K562 (cell line): ENCODE measurements at regions not wholly inside any gene's neighbourhood (a gene's known extent, or its start where the extent isn't known, plus 50 kb on each side); places are given as distances from the start of the nearest gene placed in this dataset.

Experiments
- ATF7 ChIP-seq: fragments of 450-650 bp; IDR thresholded peaks from 2 replicates; pipeline ENCODE4 v1.7.1; 2014; ENCODE audit warnings: mild to moderate bottlenecking, moderate library complexity
- BCLAF1 ChIP-seq, 2 experiments: fragments of 450-650 bp in 1 of 2; IDR thresholded peaks; 2 replicates each; pipeline ENCODE4 v1.6.1; 2011 to 2017; ENCODE audit warnings: low read depth in 2 of 2, antibody characterized with exemption in 1 of 2, borderline replicate concordance in 1 of 2, low read length in 1 of 2, mild to moderate bottlenecking in 1 of 2, mixed read lengths in 1 of 2; ENCODE audit not compliant: control insufficient read depth in 1 of 2
- CBX3 ChIP-seq, 2 experiments: IDR thresholded peaks; 1 replicate in 1 of 2; 2 replicates in 1 of 2; pipeline ENCODE4 v1.6.1; 2012; ENCODE audit warnings: inconsistent platforms in 2 of 2, low read length in 2 of 2, borderline replicate concordance in 1 of 2, control low read depth in 1 of 2
- MITF ChIP-seq: IDR thresholded peaks from 2 replicates; pipeline ENCODE4 v1.6.1; 2014; ENCODE audit warnings: antibody characterized with exemption
- NBN ChIP-seq: fragments of 450-650 bp; IDR thresholded peaks from 2 replicates; pipeline ENCODE4 v1.6.1; 2016; ENCODE audit warnings: low read depth, mild to moderate bottlenecking
- PHF21A ChIP-seq: fragments of 450-650 bp; IDR thresholded peaks from 2 replicates; pipeline ENCODE4 v1.6.1; 2017; ENCODE audit warnings: low read depth, borderline replicate concordance
- RERE ChIP-seq: sonication (generic); formaldehyde crosslinking; IDR thresholded peaks from 2 replicates; pipeline ENCODE4 v1.8.0; 2023; ENCODE audit warnings: missing genetic modification reagents, mild to moderate bottlenecking, borderline replicate concordance
- SRSF7 ChIP-seq: fragments of 200-400 bp; formaldehyde crosslinking; optimal IDR thresholded peaks from 2 replicates; pipeline ENCODE3; 2017; ENCODE audit warnings: mild to moderate bottlenecking, low read depth, low read length
- TEAD2 ChIP-seq: fragments of 450-650 bp; IDR thresholded peaks from 2 replicates; pipeline ENCODE4 v1.6.1; 2016; ENCODE audit warnings: missing genetic modification characterization, control low read depth, missing compliant biosample characterization
- ZBTB9 ChIP-seq: fragments of 450-650 bp; formaldehyde crosslinking; IDR thresholded peaks from 2 replicates; pipeline ENCODE4 v1.4.0; 2020; ENCODE audit warnings: mild to moderate bottlenecking, moderate library complexity
- ZHX1 ChIP-seq: fragments of 150-350 bp; conservative IDR thresholded peaks from 2 replicates; pipeline ENCODE4 v1.6.1; 2014; ENCODE audit warnings: low read length
- ZNF3 ChIP-seq: fragments of 250-450 bp; sonication (Bioruptor Pico); IDR thresholded peaks from 2 replicates; pipeline ENCODE4 v1.5.0; 2021; ENCODE audit warnings: mild to moderate bottlenecking, moderate library complexity

GRCh38 chr6:105896052-105896820 is 189.9 kb upstream of the PRDM1 start (continued):
- TF ChIP-seq BCLAF1 (IDR thresholded peaks at IDR 0.05; ENCODE audit: borderline replicate concordance in 1 of 2, control insufficient read depth in 1 of 2, low read depth in 2 of 2, low read length in 1 of 2) (no peak), PHF21A (no peak), ZNF3 (no peak), TEAD2 (0 out of 2 replicates have a peak, but pooled peaks have one; percentile 43), MITF (no peak), CBX3 (IDR thresholded peaks at IDR 0.05; ENCODE audit: borderline replicate concordance in 1 of 2, low read length in 2 of 2) (no peak), SRSF7 (no peak), RERE (no peak), NBN (peak; percentile 72; the same call in 1 of the 2 replicates), ZBTB9 (CRISPR knock-in tag) (no peak), ATF7 (0 out of 2 replicates have a peak, but pooled peaks have one; percentile 59), ZHX1 (no peak)
